ENCODE measurements at regions not wholly inside any gene's neighbourhood (a gene's known extent, or its start where the extent isn't known, plus 50 kb on each side); places are given as distances from the start of the nearest gene placed in this dataset.

DNA sequence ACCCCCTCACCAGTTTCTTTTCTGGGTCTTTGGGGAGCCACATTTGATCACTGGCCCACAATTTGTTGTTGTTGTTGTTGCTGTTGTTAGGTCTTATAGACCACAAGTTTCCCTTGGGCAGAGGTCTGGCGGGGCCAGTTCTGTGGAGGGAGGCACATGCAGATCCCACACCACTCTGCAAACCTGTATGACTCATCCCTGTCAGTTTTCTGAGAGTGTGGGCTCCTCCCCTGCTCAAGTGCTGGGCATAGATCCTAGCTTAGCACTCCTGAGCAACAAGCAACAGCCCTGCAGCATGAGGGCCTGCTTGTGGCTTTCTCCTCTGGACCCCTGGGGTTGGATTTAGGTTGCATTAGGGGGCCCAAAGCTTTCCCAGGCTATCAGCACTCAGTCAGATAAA, 411.1 kb upstream of the HTR1E start:
- TF ChIP-seq GATA2 (IDR thresholded peaks at IDR 0.05; ENCODE audit: low read depth, low read length) (no peak), GATA3 (IDR thresholded peaks at IDR 0.05; ENCODE audit: low read depth, low read length) (no peak)

Data from SH-SY5Y (cell line).